Mucosa of descending colon (tissue), 3 donors: ENCODE measurements at regions not wholly inside any gene's neighbourhood (a gene's known extent, or its start where the extent isn't known, plus 50 kb on each side); places are given as distances from the start of the nearest gene placed in this dataset.

Experiments
- ATAC-seq: fragments of 200-7000 bp; cut with Tn5 transposase; one replicate; pipeline ENCODE4 v1.9.1; 2020; ENCODE audit warnings: mild to moderate bottlenecking, moderate library complexity
- DNase-seq, 3 donors: peaks; one replicate each; pipeline ENCODE4 v3.0.0-alpha.2; 2020
- H3K36me3 ChIP-seq: fragments of 200-600 bp; one replicate; pipeline ENCODE4 v1.8.0; 2021; ENCODE audit warnings: low read depth, mild to moderate bottlenecking
- H3K4me1 ChIP-seq: fragments of 200-600 bp; one replicate; pipeline ENCODE4 v1.8.0; 2021; ENCODE audit warnings: low read depth, mild to moderate bottlenecking
- H3K4me3 ChIP-seq: fragments of 200-600 bp; one replicate; pipeline ENCODE4 v1.8.0; 2021; ENCODE audit warnings: mild to moderate bottlenecking
- H3K9me3 ChIP-seq: fragments of 200-600 bp; one replicate; pipeline ENCODE4 v1.8.0; 2021; ENCODE audit warnings: mild to moderate bottlenecking
- CTCF ChIP-seq: fragments of 200-600 bp; IDR thresholded peaks from one replicate; pipeline ENCODE4 v1.8.0; 2022; ENCODE audit warnings: antibody characterized with exemption, mild to moderate bottlenecking
- intact Hi-C, 2 donors: fragments of 100-400 bp; cut with DNase I in 1 of 2; cut with micrococcal nuclease in 1 of 2; formaldehyde crosslinking; loops; one replicate each; pipeline versions ENCODE4 v1.11.0 to v1.11.1; 2022; cut with DNase I, micrococcal nuclease
- donor health status: DM: no; HTN: no; CAD: no; lungs with moderate emphysema.
- donor health status: DM: no; HTN: no; CAD: no.
- donor health status: DM: no; HTN: yes; CAD: no.

GRCh38 chr14:22489957-22490950 lies 98.8 kb downstream of the DAD1 start:
- H3K36me3 ChIP-seq = no peaks in the 10 kb centered on the region
- intact Hi-C loops = no loop called here
- no peaks in the 10 kb centered on the region for H3K9me3 ChIP-seq
- DNase-seq = no peak
- H3K4me3 ChIP-seq = no peak overlapping the region
- ATAC-seq = no peak
- no peak for TF ChIP-seq CTCF
- H3K4me1 ChIP-seq = no peaks in the 10 kb centered on the region

GRCh38 chr14:22489244-22489545 lies 99.8 kb downstream of the DAD1 start:
- H3K4me3 ChIP-seq = no peak overlapping the region
- no peaks in the 10 kb centered on the region for H3K9me3 ChIP-seq
- intact Hi-C loops = no loop called here
- H3K4me1 ChIP-seq = no peaks in the 10 kb centered on the region
- DNase-seq (no peak), ATAC-seq (no peak)
- no peak for TF ChIP-seq CTCF
- H3K36me3 ChIP-seq = no peaks in the 10 kb centered on the region

GRCh38 chr14:22488522-22489243 lies 100.3 kb downstream of the DAD1 start:
- TF ChIP-seq CTCF = no peak
- H3K4me3 ChIP-seq = no peak overlapping the region
- DNase-seq = no peak
- no peaks in the 10 kb centered on the region for H3K9me3 ChIP-seq
- no peak for ATAC-seq
- H3K4me1 ChIP-seq = no peaks in the 10 kb centered on the region
- intact Hi-C loops = no loop called here
- no peaks in the 10 kb centered on the region for H3K36me3 ChIP-seq

GRCh38 chr14:22487941-22488340 lies 101.1 kb downstream of the DAD1 start:
- ATAC-seq (no peak), DNase-seq (no peak)
- H3K4me1 ChIP-seq = no peaks in the 10 kb centered on the region
- no peak for TF ChIP-seq CTCF
- intact Hi-C loops = no loop called here
- H3K36me3 ChIP-seq = no peaks in the 10 kb centered on the region
- no peak overlapping the region for H3K4me3 ChIP-seq
- H3K9me3 ChIP-seq = no peaks in the 10 kb centered on the region

GRCh38 chr14:22487401-22487800 lies 101.6 kb downstream of the DAD1 start:
- H3K9me3 ChIP-seq = no peaks in the 10 kb centered on the region
- DNase-seq (no peak), ATAC-seq (no peak)
- no peaks in the 10 kb centered on the region for H3K4me1 ChIP-seq
- no peak for TF ChIP-seq CTCF
- H3K36me3 ChIP-seq = no peaks in the 10 kb centered on the region
- no peak overlapping the region for H3K4me3 ChIP-seq
- intact Hi-C loops = no loop called here
